Hepatic stellate cell (primary cell): ENCODE measurements at regions not wholly inside any gene's neighbourhood (a gene's known extent, or its start where the extent isn't known, plus 50 kb on each side); places are given as distances from the start of the nearest gene placed in this dataset.
"Not testable (repeated sequence)": the region's sequence is repeated elsewhere in the genome, so short reads cannot be mapped to it uniquely, and the experiment has no call there.

Experiments used
- DNase-seq: peaks from one replicate; pipeline ENCODE4 v3.0.0; 2011; ENCODE audit warnings: low spot score

DNA sequence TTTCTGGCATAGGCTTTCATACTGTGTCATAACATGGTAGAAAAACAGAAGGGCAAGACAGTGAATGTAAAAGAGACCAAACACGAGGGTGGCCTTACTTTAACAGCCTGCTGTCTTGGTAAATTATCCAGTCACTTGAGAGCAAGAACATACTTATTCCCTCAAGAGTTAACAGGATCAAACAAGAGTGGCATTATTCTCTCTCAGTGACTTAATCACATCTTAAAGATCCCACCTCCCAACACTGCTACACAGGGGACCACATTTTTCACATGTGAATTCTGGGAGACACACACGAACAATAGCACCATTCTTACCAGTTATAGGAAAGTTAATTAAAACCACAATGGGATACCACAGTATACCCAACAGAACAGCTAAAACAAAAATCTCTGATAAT lies 898.0 kb upstream of the C9orf72 start:
- no peak for DNase-seq

DNA sequence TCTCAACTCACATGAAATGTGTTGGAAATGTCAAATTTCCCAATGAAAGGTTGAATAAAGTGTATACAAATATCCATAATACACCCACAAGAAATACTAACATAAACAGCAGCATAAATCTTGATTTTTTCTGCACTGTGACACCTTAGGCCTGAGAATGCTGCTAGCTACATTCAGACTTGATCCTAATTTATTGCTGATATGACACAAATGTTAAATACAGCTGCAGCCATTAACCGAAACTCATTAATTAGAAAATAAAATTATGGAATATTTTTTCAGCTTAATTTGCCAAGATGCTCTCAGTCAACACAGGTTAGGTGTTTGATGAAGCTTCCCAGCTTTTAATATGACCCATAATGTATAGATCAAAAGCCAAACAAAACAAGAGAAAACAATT lies 914.3 kb upstream of the C9orf72 start:
- no peak for DNase-seq

DNA sequence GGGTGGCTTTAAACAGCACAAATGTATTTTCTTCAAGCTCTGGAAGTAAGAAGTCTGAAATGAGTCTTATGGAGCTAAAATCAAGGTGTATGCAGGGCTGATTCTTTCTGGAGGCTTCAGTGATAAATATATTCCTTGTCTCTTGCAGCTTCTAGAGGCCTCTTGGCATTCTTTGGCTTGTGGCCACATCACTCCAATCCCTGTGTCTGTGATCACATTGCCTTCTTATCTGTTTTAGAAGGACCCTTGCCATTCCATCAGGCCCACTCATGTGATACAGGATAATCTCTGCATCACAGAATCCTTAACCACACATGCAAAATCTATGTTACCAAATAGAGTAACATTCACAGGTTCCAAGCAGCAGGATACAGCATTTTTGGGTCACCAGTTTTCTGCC lies 917.8 kb upstream of the C9orf72 start:
- no peak for DNase-seq

GRCh38 chr9:28498168-28498567 lies 924.9 kb upstream of the C9orf72 start:
- DNase-seq: not testable (repeated sequence)

DNA sequence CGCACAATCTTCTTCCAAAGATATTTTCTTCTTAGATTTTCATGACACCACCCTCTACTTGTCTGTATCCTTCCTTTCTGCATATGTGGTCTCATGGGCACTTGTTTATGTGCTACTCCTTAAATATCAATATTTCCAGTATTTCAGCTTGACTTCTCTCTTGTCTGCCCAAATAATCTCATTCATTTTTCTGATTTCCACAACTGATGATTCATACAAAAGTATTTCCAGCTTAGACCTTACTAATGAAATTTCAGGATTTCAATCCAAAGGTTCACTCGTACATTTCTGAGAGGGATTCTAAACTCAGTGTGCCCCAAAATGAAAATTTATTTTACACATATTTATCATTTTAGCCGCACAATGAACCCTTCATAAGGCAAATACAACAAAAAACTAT lies 928.9 kb upstream of the C9orf72 start:
- no peak for DNase-seq

- no peak for DNase-seq
These were observed 929.5 kb upstream of the C9orf72 start for GRCh38 chr9:28502741-28503140.

- no peak for DNase-seq
These were observed 930.3 kb upstream of the C9orf72 start for GRCh38 chr9:28503573-28503972.

- no peak for DNase-seq
These were observed 945.2 kb upstream of the C9orf72 start for GRCh38 chr9:28518439-28518838.

DNA sequence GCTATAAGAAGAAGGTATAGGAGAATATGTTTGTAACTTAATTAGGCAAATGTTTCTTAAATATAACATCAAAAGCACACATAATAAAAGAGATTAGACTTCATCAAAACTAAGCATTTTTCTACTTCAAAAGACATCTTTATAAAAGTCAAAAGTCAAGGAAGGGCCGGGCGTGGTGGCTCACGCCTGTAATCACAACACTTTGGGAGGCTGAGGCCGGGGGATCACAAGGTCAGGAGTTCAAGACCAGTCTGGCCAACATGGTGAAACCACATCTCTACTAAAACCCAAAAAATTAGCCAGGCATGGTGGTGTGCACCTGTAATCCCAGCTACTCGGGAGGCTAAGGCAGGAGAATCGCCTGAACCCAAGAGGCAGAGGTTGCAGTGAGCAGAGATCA lies 951.0 kb upstream of the C9orf72 start:
- DNase-seq: not testable (repeated sequence)

GRCh38 chr9:28528049-28528448 lies 954.8 kb upstream of the C9orf72 start:
- DNase-seq: no peak

DNA sequence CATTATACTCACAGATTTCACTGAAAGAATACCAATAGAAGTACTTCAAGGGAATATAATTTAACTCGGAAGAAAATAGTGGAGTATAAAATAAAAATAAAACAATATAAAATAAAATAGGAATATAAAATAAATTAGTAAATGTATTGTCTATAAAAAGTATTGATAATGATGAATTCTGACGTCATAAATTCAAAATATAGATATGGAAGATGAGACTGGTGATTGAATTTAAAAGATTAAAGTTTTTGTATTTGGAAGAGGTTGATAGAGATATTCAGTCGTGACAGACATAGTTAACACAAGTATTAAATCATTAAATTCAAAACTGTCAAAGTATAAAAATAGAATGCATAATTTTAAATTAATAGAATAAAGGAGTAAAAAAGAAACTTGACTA lies 964.9 kb upstream of the C9orf72 start:
- DNase-seq: no peak

- DNase-seq: no peak
These were observed 966.3 kb upstream of the C9orf72 start for GRCh38 chr9:28539434-28540070.

DNA sequence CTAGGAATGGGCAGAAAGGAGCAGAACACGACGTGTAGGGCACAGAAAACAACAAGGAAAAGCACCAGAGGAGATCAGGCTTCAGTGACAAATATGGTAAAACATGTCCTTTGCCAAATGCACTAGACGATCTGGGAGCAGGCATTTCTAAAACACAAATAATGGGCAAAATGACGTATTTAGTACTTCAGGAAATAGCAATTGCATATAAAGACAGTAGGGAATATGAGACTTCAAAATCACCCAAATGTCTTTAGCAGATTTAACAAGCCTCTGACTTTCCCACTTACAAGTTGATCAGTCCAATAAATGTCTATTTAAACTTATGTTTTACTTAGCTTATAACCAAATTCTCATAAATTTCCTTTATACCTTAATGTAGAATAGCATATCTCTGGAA lies 969.6 kb upstream of the C9orf72 start:
- DNase-seq: no peak

GRCh38 chr9:28547527-28547926 lies 974.2 kb upstream of the C9orf72 start:
- no peak for DNase-seq

DNA sequence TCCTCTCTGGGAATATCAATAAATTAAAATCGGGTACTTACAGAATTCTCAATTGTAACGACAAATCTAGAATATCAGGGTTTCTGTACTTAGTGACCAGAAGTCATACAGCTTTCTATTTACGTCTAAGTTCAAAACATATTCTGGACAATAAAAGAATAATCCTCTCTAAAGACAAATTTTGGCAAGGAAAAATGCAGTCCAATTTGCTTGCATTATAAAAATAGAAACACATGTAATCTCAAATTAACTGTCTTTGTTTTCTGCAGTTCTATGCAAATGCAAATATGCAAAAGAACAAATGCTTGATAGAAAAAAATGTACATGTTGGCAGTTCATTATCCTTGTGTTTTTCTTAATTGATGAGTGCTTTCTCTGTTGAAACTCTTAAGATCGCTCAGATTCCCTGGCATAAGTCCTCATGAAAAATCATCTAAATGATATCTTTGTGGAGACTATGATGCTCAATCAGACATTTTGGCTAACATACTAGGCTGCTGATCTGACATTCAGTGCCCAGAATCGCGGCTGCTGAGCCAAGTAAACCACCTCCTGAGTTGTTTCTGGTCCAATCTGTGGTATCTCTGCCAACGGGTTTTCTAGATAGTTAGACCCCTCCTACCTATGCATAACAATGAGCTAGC lies 990.1 kb upstream of the C9orf72 start:
- DNase-seq: no peak

GRCh38 chr9:28583832-28584231 lies 1010.6 kb upstream of the C9orf72 start:
- no peak for DNase-seq

DNA sequence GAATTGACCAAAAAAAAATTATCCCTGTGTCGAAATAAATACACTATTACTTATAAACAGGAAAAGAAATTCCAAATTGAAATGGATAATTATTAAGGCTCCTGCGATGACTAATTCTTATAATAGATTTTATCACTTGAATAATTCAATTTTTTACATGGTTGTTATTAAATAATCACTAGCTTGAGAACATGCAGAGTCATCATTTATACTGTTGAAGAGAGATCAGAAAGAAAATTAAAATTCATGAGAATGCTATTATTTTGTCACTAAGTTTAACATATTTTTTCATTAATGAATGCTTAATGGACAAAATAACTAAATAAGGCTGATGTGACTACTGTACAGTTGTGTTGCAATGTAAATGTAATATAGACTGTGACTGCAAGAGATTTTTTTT lies 1011.3 kb upstream of the C9orf72 start:
- DNase-seq: no peak

DNA sequence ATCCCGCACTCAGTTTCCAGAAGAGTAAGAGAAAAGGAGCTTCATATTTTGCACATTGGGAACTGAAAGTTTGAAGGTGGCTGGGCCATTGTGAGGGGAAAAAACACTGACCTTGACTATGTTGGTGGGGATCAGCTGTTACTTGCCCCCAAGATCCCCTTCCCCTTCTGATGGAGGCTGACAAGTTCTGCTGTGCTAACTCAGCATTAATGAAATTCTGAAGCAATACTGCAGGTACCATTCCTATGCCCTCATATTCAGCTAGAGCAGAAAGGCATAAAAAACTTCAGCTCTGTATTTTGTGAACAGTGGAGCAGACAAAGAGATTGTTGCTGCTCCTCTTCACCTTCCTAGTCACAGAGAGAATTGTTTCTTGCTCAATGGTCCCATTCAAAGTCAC lies 1013.8 kb upstream of the C9orf72 start:
- DNase-seq: no peak

GRCh38 chr9:28598408-28598807 lies 1025.1 kb upstream of the C9orf72 start:
- no peak for DNase-seq

DNA sequence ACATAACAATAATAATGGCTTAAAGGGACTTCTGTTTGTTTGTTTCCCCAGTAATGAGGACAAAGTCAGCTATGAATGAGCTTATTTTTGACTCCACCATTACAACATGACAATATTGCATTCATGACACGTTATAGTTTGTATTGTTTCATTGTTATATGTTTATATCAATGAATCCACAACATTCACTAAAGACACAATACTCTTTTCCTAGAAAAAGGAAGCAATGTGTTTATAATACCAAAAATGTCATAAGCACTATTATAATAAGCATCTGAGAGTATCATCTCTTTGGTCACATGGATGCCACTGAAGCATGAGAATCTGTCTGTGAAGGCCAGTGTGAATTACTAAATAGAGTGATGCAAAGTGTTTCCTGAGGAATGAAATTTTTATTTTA lies 1026.9 kb upstream of the C9orf72 start:
- DNase-seq: no peak

DNA sequence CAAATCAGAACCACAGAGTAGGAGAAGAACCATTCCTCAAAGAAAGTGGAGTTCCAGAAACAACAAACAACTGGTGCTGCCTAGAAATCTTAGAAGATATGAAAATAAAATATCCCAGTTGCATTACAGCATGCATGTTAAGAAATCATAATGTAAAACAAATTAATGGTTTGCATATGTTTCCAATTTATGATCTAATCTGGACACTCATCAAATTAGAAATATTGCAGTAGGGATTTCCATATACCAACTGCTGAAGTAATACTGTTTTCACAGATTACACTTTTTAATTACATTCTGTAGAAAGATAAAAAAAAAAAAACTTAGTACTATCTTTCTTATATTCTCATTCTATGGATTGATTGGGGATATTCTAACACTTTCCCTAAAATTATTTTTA lies 1034.6 kb upstream of the C9orf72 start:
- DNase-seq: no peak

DNA sequence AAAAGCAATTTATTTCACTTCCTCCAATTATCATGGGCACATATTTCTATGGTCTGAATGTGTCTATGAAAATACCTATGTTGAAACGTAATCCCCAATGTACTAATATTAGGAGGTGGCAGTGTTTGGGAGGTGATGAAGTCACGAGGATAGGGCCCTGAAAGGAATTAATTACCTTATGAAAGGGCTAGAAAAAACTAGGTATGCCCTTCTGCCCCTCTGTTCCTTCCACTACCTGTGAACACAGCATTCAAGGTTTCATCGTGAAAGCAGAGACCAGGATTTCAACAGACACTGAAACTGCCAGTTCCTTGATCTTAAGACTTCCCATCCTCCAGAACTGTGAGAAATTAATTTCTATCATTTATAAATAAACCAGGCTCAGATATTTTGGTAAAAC lies 1037.1 kb upstream of the C9orf72 start:
- no peak for DNase-seq

GRCh38 chr9:28616310-28616709 lies 1043.0 kb upstream of the C9orf72 start:
- no peak for DNase-seq

GRCh38 chr9:28620011-28620410 lies 1046.7 kb upstream of the C9orf72 start:
- no peak for DNase-seq
